Right lobe of liver (tissue), 4 donors: ENCODE measurements at regions not wholly inside any gene's neighbourhood (a gene's known extent, or its start where the extent isn't known, plus 50 kb on each side); places are given as distances from the start of the nearest gene placed in this dataset.

Experiments
- CTCF ChIP-seq, 4 donors: fragments of 200-600 bp in 3 of 4; fragments of 450-650 bp in 1 of 4; IDR thresholded peaks; one replicate each; pipeline versions ENCODE4 v1.5.1 to v1.8.0; 2016 to 2022; ENCODE audit warnings: antibody characterized with exemption in 4 of 4, mild to moderate bottlenecking in 2 of 4
- POLR2A ChIP-seq: fragments of 450-650 bp; IDR thresholded peaks from one replicate; pipeline ENCODE4 v1.6.1; 2017; ENCODE audit warnings: antibody characterized with exemption, mild to moderate bottlenecking
- donor health status: DM: no; HTN: no; CAD: no.
- donor health status: DM: no; HTN: no; CAD: no.
- donor health status: DM: no; HTN: yes; CAD: no.

- TF ChIP-seq POLR2A (no peak), CTCF (IDR thresholded peaks at IDR 0.05) (no peak)
Observed at GRCh38 chr5:22926574-22926973, 73.4 kb upstream of the CDH12 start.
